HG03175 (cell line): ENCODE measurements at regions not wholly inside any gene's neighbourhood (a gene's known extent, or its start where the extent isn't known, plus 50 kb on each side); places are given as distances from the start of the nearest gene placed in this dataset.
"Not testable (repeated sequence)": the region's sequence is repeated elsewhere in the genome, so short reads cannot be mapped to it uniquely, and the experiment has no call there.

Experiments
- ATAC-seq: cut with Tn5 transposase; IDR thresholded peaks from one replicate; pipeline ENCODE4 v1.9.1; 2021; ENCODE audit warnings: mild to moderate bottlenecking, moderate library complexity; ENCODE audit not compliant: unreplicated experiment

GRCh38 chr3:193114431-193115340, 126.3 kb upstream of the PLAAT1 start:
- no peak for ATAC-seq

- ATAC-seq, result no peak
These were observed 124.2 kb upstream of the PLAAT1 start for GRCh38 chr3:193116871-193117270.

- no peak for ATAC-seq
These were observed 122.1 kb upstream of the PLAAT1 start for GRCh38 chr3:193118907-193119306.

- no peak for ATAC-seq
These were observed 121.1 kb upstream of the PLAAT1 start for GRCh38 chr3:193119926-193120325.

GRCh38 chr3:193124861-193125260, 116.2 kb upstream of the PLAAT1 start:
- ATAC-seq, result no peak

GRCh38 chr3:193129607-193130006, 111.4 kb upstream of the PLAAT1 start:
- ATAC-seq, result no peak

GRCh38 chr3:193130576-193130975, 110.4 kb upstream of the PLAAT1 start:
- ATAC-seq, result no peak

GRCh38 chr3:193132241-193132640, 108.8 kb upstream of the PLAAT1 start:
- ATAC-seq, result no peak

- no peak for ATAC-seq
These were observed 108.1 kb upstream of the PLAAT1 start for GRCh38 chr3:193132964-193133363.

- no peak for ATAC-seq
These were observed 106.2 kb upstream of the PLAAT1 start for GRCh38 chr3:193134856-193135255.

- ATAC-seq, result no peak
These were observed 100.6 kb upstream of the PLAAT1 start for GRCh38 chr3:193140381-193140780.

GRCh38 chr3:193145248-193145647, 95.8 kb upstream of the PLAAT1 start:
- no peak for ATAC-seq

GRCh38 chr3:193148688-193149473, 92.1 kb upstream of the PLAAT1 start:
- no peak for ATAC-seq

- ATAC-seq, result no peak
These were observed 91.0 kb upstream of the PLAAT1 start for GRCh38 chr3:193149998-193150397.

GRCh38 chr3:193155044-193155781, 85.8 kb upstream of the PLAAT1 start:
- ATAC-seq, result not testable (repeated sequence)

GRCh38 chr3:193157051-193157450, 84.0 kb upstream of the PLAAT1 start:
- ATAC-seq, result no peak

- ATAC-seq, result no peak
These were observed 75.4 kb upstream of the PLAAT1 start for GRCh38 chr3:193165431-193166120.

GRCh38 chr3:193168931-193169330, 72.1 kb upstream of the PLAAT1 start:
- no peak for ATAC-seq

- no peak for ATAC-seq
These were observed 66.9 kb upstream of the PLAAT1 start for GRCh38 chr3:193174140-193174539.

- ATAC-seq, result not testable (repeated sequence)
These were observed 61.5 kb upstream of the PLAAT1 start for GRCh38 chr3:193179332-193180012.
